GM23338 (cell line): ENCODE measurements at regions not wholly inside any gene's neighbourhood (a gene's known extent, or its start where the extent isn't known, plus 50 kb on each side); places are given as distances from the start of the nearest gene placed in this dataset.

Source experiments
- ATAC-seq: fragments of 200-7000 bp; cut with Tn5 transposase; 3 replicates; pipeline ENCODE4 v1.9.1; 2020
- DNase-seq: peaks from one replicate; pipeline ENCODE4 v3.0.0-alpha.2; 2015; ENCODE audit warnings: low spot score
- H2AFZ ChIP-seq: fragments of 200-600 bp; sonication (generic); 2 replicates; pipeline ENCODE4 v1.8.0; 2016; ENCODE audit warnings: antibody characterized with exemption, mild to moderate bottlenecking, moderate library complexity
- H3F3A ChIP-seq: fragments of 200-600 bp; sonication (generic); replicated peaks from 2 replicates; pipeline ENCODE4 v1.8.0; 2017; ENCODE audit warnings: antibody characterized with exemption, mixed run types, low read depth
- H3K27ac ChIP-seq: fragments of 200-600 bp; sonication (generic); 2 replicates; pipeline ENCODE4 v1.6.1; 2016; ENCODE audit warnings: low read depth
- H3K27me3 ChIP-seq: fragments of 200-600 bp; sonication (generic); 2 replicates; pipeline ENCODE4 v1.8.0; 2016; ENCODE audit warnings: mild to moderate bottlenecking, mixed run types, moderate library complexity; ENCODE audit not compliant: insufficient read depth
- H3K36me3 ChIP-seq: fragments of 200-600 bp; sonication (generic); 2 replicates; pipeline ENCODE4 v1.8.0; 2016; ENCODE audit warnings: mild to moderate bottlenecking; ENCODE audit not compliant: insufficient read depth
- H3K4me1 ChIP-seq: fragments of 200-600 bp; sonication (generic); 2 replicates; pipeline ENCODE4 v1.8.0; 2016; ENCODE audit warnings: mild to moderate bottlenecking, moderate library complexity; ENCODE audit not compliant: insufficient read depth
- H3K4me2 ChIP-seq: fragments of 200-600 bp; sonication (generic); 2 replicates; pipeline ENCODE4 v1.7.1; 2017; ENCODE audit warnings: mixed run types
- H3K4me3 ChIP-seq: fragments of 200-600 bp; sonication (generic); 2 replicates; pipeline ENCODE4 v1.6.1; 2016; ENCODE audit warnings: mixed run types
- H3K79me2 ChIP-seq: fragments of 200-600 bp; sonication (generic); replicated peaks from 2 replicates; pipeline ENCODE4 v1.8.0; 2017; ENCODE audit warnings: mild to moderate bottlenecking; ENCODE audit not compliant: insufficient read depth
- H3K9me2 ChIP-seq: fragments of 200-600 bp; sonication (generic); 2 replicates; pipeline ENCODE4 v1.8.0; 2017; ENCODE audit not compliant: insufficient read depth
- H4K20me1 ChIP-seq: fragments of 200-600 bp; sonication (generic); replicated peaks from 2 replicates; pipeline ENCODE4 v1.8.0; 2017; ENCODE audit warnings: mild to moderate bottlenecking; ENCODE audit not compliant: insufficient read depth
- H3K27ac Mint-ChIP-seq: 2 replicates; pipeline ENCODE4 v1.8.0; 2020; ENCODE audit warnings: inconsistent platforms, mild to moderate bottlenecking, moderate library complexity, mixed read lengths
- H3K27me3 Mint-ChIP-seq: 3 replicates; pipeline ENCODE4 v1.8.0; 2022; ENCODE audit warnings: low read depth, mild to moderate bottlenecking, moderate library complexity, mixed read lengths, inconsistent platforms; ENCODE audit not compliant: insufficient read depth, poor library complexity
- H3K36me3 Mint-ChIP-seq: 3 replicates; pipeline ENCODE4 v1.8.0; 2021; ENCODE audit warnings: low read depth, mild to moderate bottlenecking, inconsistent platforms, moderate library complexity, mixed read lengths
- H3K4me1 Mint-ChIP-seq: 3 replicates; pipeline ENCODE4 v1.8.0; 2020; ENCODE audit warnings: mild to moderate bottlenecking, inconsistent platforms, mixed read lengths
- H3K4me3 Mint-ChIP-seq: 3 replicates; pipeline ENCODE4 v1.8.0; 2021; ENCODE audit warnings: moderate library complexity, mild to moderate bottlenecking, inconsistent platforms, mixed read lengths
- H3K9me3 Mint-ChIP-seq: 3 replicates; pipeline ENCODE4 v1.8.0; 2020; ENCODE audit warnings: moderate library complexity, mild to moderate bottlenecking, inconsistent platforms, mixed read lengths
- CREB1 ChIP-seq: fragments of 250-450 bp; sonication (Bioruptor Pico); IDR thresholded peaks from 2 replicates; pipeline ENCODE4 v1.5.0; 2020; ENCODE audit warnings: low read depth, mild to moderate bottlenecking, moderate library complexity
- ETS1 ChIP-seq: IDR thresholded peaks from 2 replicates; pipeline ENCODE4 v1.6.1; 2016; ENCODE audit warnings: antibody characterized with exemption
- EZH2 ChIP-seq: fragments of 200-600 bp; sonication (generic); IDR thresholded peaks from one replicate; pipeline ENCODE4 v1.8.0; 2017; ENCODE audit warnings: antibody characterized with exemption, mild to moderate bottlenecking, low read depth; ENCODE audit not compliant: unreplicated experiment
- JUNB ChIP-seq: IDR thresholded peaks from one replicate; pipeline ENCODE4 v1.6.1; 2016; ENCODE audit warnings: antibody characterized with exemption; ENCODE audit not compliant: unreplicated experiment
- NANOG ChIP-seq: IDR thresholded peaks from 2 replicates; pipeline ENCODE4 v1.6.1; 2016; ENCODE audit warnings: antibody characterized with exemption, borderline replicate concordance
- REST ChIP-seq: IDR thresholded peaks from one replicate; pipeline ENCODE4 v1.6.1; 2018; ENCODE audit warnings: antibody characterized with exemption; ENCODE audit not compliant: unreplicated experiment
- ZNF114 ChIP-seq: fragments of 250-450 bp; sonication (Bioruptor Pico); IDR thresholded peaks from 2 replicates; pipeline ENCODE4 v1.5.0; 2020; ENCODE audit warnings: mild to moderate bottlenecking, moderate library complexity
- ZNF331 ChIP-seq: fragments of 250-450 bp; sonication (Bioruptor Pico); IDR thresholded peaks from 2 replicates; pipeline ENCODE4 v1.5.0; 2020; ENCODE audit warnings: low read depth, mild to moderate bottlenecking, moderate library complexity
- ZNF462 ChIP-seq: fragments of 250-450 bp; sonication (Bioruptor Pico); IDR thresholded peaks from 2 replicates; pipeline ENCODE4 v1.5.0; 2020; ENCODE audit warnings: mild to moderate bottlenecking, moderate library complexity

GRCh38 chr11:46222490-46223251 lies 54.8 kb upstream of the CREB3L1 start:
- no peak overlapping the region for H3K27ac ChIP-seq
- Mint-ChIP-seq H3K36me3 (no peaks in the 10 kb centered on the region), H3K4me1 (no peaks in the 10 kb centered on the region), H3K27me3 (peaks cover 9% of the 10 kb centered on the region), H3K9me3 (no peaks in the 10 kb centered on the region), H3K27ac (peak overlapping the region; percentile 25; the same call in 1 of the 2 replicates), H3K4me3 (no peak overlapping the region)
- H3K4me2 ChIP-seq = no peak overlapping the region
- H3K27me3 ChIP-seq = no peaks in the 10 kb centered on the region
- H3K36me3 ChIP-seq = no peaks in the 10 kb centered on the region
- no peaks in the 10 kb centered on the region for H4K20me1 ChIP-seq
- ATAC-seq (peak; percentile 39; the same call in 1 of the 3 replicates), DNase-seq (no peak)
- 0 out of 2 replicates have a peak, but pooled peaks cover 3% of the 10 kb centered on the region for H3F3A ChIP-seq
- no peaks in the 10 kb centered on the region for H3K79me2 ChIP-seq
- peak overlapping the region; percentile 79; the same call in 1 of the 2 replicates for H2AFZ ChIP-seq
- no peak overlapping the region for H3K4me3 ChIP-seq
- no peaks in the 10 kb centered on the region for H3K4me1 ChIP-seq
- no peaks in the 10 kb centered on the region for H3K9me2 ChIP-seq
- TF ChIP-seq EZH2 = no peak

GRCh38 chr11:46220313-46220712 lies 57.1 kb upstream of the CREB3L1 start:
- peak overlapping the region; percentile 97 for H2AFZ ChIP-seq
- H3K9me2 ChIP-seq = no peaks in the 10 kb centered on the region
- Mint-ChIP-seq H3K9me3 (no peaks in the 10 kb centered on the region), H3K27me3 (peaks cover 6% of the 10 kb centered on the region), H3K36me3 (no peaks in the 10 kb centered on the region), H3K27ac (no peak overlapping the region), H3K4me3 (no peak overlapping the region), H3K4me1 (no peaks in the 10 kb centered on the region)
- H3K4me1 ChIP-seq = no peaks in the 10 kb centered on the region
- no peak for DNase-seq
- H4K20me1 ChIP-seq = no peaks in the 10 kb centered on the region
- H3K27ac ChIP-seq = no peak overlapping the region
- H3K4me3 ChIP-seq = no peak overlapping the region
- H3F3A ChIP-seq = 0 out of 2 replicates have a peak, but pooled peaks cover 3% of the 10 kb centered on the region
- no peaks in the 10 kb centered on the region for H3K36me3 ChIP-seq
- no peak overlapping the region for H3K4me2 ChIP-seq
- ATAC-seq = no peak
- no peaks in the 10 kb centered on the region for H3K79me2 ChIP-seq
- H3K27me3 ChIP-seq = no peaks in the 10 kb centered on the region
- TF ChIP-seq ZNF462 (no peak), ZNF114 (CRISPR knock-in tag) (no peak), JUNB (no peak), ETS1 (no peak), CREB1 (CRISPR knock-in tag) (no peak), REST (no peak), NANOG (no peak), ZNF331 (CRISPR knock-in tag) (no peak)
